ENCODE measurements at regions not wholly inside any gene's neighbourhood (a gene's known extent, or its start where the extent isn't known, plus 50 kb on each side); places are given as distances from the start of the nearest gene placed in this dataset.

- TF ChIP-seq RFX5 (IDR thresholded peaks at IDR 0.05; ENCODE audit: low read depth, low read length), result no peak
- TF ChIP-seq CHD1 (IDR thresholded peaks at IDR 0.05; ENCODE audit: low read depth, low read length), result no peak
- no peak for TF ChIP-seq CTCF (conservative IDR thresholded peaks at IDR 0.05; ENCODE audit: low read depth, low read length)
- TF ChIP-seq USF2 (IDR thresholded peaks at IDR 0.05; ENCODE audit: low read depth, low read length), result no peak
- TF ChIP-seq MAFK (IDR thresholded peaks at IDR 0.05; ENCODE audit: low read depth, low read length), result no peak
- no peak for TF ChIP-seq BHLHE40 (IDR thresholded peaks at IDR 0.05; ENCODE audit: low read depth, low read length)
- TF ChIP-seq RAD21 (IDR thresholded peaks at IDR 0.05; ENCODE audit: low read length), result no peak
- no peak for TF ChIP-seq MAZ (IDR thresholded peaks at IDR 0.05; ENCODE audit: borderline replicate concordance, low read depth, low read length)
- TF ChIP-seq SMC3 (IDR thresholded peaks at IDR 0.05; ENCODE audit: low read depth, low read length), result no peak
- TF ChIP-seq POLR2A (IDR thresholded peaks at IDR 0.05; ENCODE audit: low read depth, low read length), result no peak
- TF ChIP-seq RCOR1 (IDR thresholded peaks at IDR 0.05; ENCODE audit: insufficient replicate concordance, low read length), result no peak
These were observed 157.5 kb upstream of the C1orf174 start for GRCh38 chr1:4057603-4058002.
